ENCODE measurements at regions not wholly inside any gene's neighbourhood (a gene's known extent, or its start where the extent isn't known, plus 50 kb on each side); places are given as distances from the start of the nearest gene placed in this dataset.
A peak's percentile ranks its signal among the peaks of the same experiment; 100 is the strongest.

DNA sequence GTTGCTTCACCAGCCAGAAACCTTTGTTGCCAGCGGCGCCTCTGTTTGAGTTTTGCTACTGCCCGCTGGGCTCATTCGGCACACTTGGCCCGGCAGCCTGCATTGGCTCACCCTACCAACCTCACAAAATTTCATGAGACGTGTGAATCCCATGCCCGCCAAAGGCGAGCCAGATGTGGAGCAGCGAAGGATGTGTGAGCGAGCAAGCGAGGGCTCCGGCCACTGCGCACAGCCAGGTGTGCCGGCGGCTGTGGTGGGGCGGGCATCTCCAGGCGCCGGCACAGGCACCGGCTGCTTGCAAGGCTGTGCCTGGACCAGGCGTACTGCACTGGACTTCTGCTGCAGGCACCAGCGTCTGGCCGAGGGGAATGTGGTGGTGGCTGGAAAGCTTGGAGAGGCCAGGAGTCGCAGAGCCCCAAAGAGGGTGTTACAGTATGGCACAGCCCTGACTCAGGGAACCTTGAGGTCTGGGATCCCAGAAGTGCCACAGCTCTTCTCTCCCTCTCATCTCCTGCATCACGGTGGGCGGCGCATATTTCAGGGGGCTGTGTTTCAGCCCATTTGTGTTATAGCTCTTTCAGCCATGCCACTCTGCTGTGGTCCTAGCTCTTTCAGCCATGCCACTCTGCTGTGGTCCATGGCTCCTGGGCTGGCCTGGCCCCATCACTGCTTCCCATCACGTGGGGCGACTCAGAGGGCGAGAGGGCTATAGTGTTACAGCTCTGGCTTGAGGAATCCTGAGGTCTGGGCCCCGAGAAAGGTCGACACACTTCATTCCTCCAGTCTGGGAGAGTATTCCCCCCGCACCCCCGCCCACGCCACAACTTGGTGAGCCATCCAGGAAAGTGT, 592.0 kb upstream of the SLITRK5 start:
- H3K4me3 Mint-ChIP-seq: no peak overlapping the region
- H3K4me1 Mint-ChIP-seq: no peaks in the 10 kb centered on the region
- H3K9me3 Mint-ChIP-seq: peaks cover 2% of the 10 kb centered on the region
- H3K27ac Mint-ChIP-seq: no peak overlapping the region
- H3K4me3 ChIP-seq (ENCODE audit: low read length): no peak overlapping the region
- H3K36me3 ChIP-seq (ENCODE audit: control insufficient read depth, insufficient read depth, low read length): no peaks in the 10 kb centered on the region
- H3K27me3 ChIP-seq (ENCODE audit: control insufficient read depth, insufficient read depth, low read length, poor library complexity, severe bottlenecking): no peaks in the 10 kb centered on the region
- no peaks in the 10 kb centered on the region for H3K36me3 Mint-ChIP-seq (ENCODE audit: low read depth)
- H3K9me3 ChIP-seq (ENCODE audit: control insufficient read depth, low read length): no peaks in the 10 kb centered on the region
- H3K4me1 ChIP-seq (ENCODE audit: control insufficient read depth, insufficient read depth, low read length): no peaks in the 10 kb centered on the region
- no peak overlapping the region for H3K9ac ChIP-seq (ENCODE audit: extremely low read depth, low read length, poor library complexity, severe bottlenecking)
- 95 to 98% methylated on average over 22 to 34 of the region's 34 CpGs for WGBS, 2 experiments (ENCODE audit: insufficient coverage in 1 of 2, insufficient read length in 1 of 2)
- TF ChIP-seq CTCF (conservative IDR thresholded peaks at IDR 0.05): no peak
- DNase-seq: no peak
- H3K27ac ChIP-seq (ENCODE audit: low read depth, low read length): no peak overlapping the region
- no peaks in the 10 kb centered on the region for H3K27me3 Mint-ChIP-seq (ENCODE audit: insufficient read depth)

GRCh38 chr13:87080100-87080779, 590.9 kb upstream of the SLITRK5 start:
- H3K4me3 Mint-ChIP-seq: no peak overlapping the region
- peaks cover 4% of the 10 kb centered on the region for H3K4me1 Mint-ChIP-seq
- peaks cover 2% of the 10 kb centered on the region for H3K9me3 Mint-ChIP-seq
- Histone ChIP-seq H3K4me3 (ENCODE audit: low read length) (no peak overlapping the region), H3K9ac (ENCODE audit: extremely low read depth, low read length, poor library complexity, severe bottlenecking) (no peak overlapping the region), H3K36me3 (ENCODE audit: control insufficient read depth, insufficient read depth, low read length) (no peaks in the 10 kb centered on the region), H3K9me3 (ENCODE audit: control insufficient read depth, low read length) (no peaks in the 10 kb centered on the region), H3K27ac (ENCODE audit: low read depth, low read length) (no peak overlapping the region), H3K27me3 (ENCODE audit: control insufficient read depth, insufficient read depth, low read length, poor library complexity, severe bottlenecking) (no peaks in the 10 kb centered on the region), H3K4me1 (ENCODE audit: control insufficient read depth, insufficient read depth, low read length) (no peaks in the 10 kb centered on the region)
- no peak for TF ChIP-seq CTCF (conservative IDR thresholded peaks at IDR 0.05)
- WGBS, 2 experiments (ENCODE audit: insufficient coverage in 1 of 2, insufficient read length in 1 of 2): 95 to 98% methylated on average over 21 to 27 of the region's 27 CpGs
- H3K36me3 Mint-ChIP-seq (ENCODE audit: low read depth): no peaks in the 10 kb centered on the region
- H3K27me3 Mint-ChIP-seq (ENCODE audit: insufficient read depth): no peaks in the 10 kb centered on the region
- no peak overlapping the region for H3K27ac Mint-ChIP-seq
- DNase-seq: no peak

DNA sequence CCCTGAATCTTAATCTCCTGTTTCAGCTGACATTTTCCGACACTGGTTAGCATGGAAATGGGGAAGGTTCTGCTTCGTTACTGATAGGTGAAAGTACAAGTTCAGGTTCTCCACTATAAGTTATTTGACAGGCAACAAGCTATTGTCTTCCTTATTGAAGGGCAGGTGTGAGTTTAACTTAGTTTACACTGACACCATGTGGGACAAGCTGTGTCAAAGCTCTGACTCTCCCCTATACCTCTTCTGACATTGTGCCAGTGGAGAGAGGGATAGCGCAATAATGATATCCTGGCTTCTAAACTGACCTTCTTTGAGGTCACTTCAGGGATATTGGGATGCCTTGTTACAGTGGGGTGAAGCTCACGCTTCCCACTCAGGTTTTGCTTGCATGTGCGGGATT, 587.0 kb upstream of the SLITRK5 start:
- DNase-seq: no peak
- 90 to 93% methylated on average over 2 to 5 of the region's 5 CpGs for WGBS, 2 experiments (ENCODE audit: insufficient coverage in 1 of 2, insufficient read length in 1 of 2)
- peaks cover 7% of the 10 kb centered on the region for H3K4me1 Mint-ChIP-seq
- Histone ChIP-seq H3K4me3 (ENCODE audit: low read length) (no peak overlapping the region), H3K9ac (ENCODE audit: extremely low read depth, low read length, poor library complexity, severe bottlenecking) (no peak overlapping the region), H3K9me3 (ENCODE audit: control insufficient read depth, low read length) (no peaks in the 10 kb centered on the region), H3K36me3 (ENCODE audit: control insufficient read depth, insufficient read depth, low read length) (no peaks in the 10 kb centered on the region), H3K27me3 (ENCODE audit: control insufficient read depth, insufficient read depth, low read length, poor library complexity, severe bottlenecking) (no peaks in the 10 kb centered on the region), H3K27ac (ENCODE audit: low read depth, low read length) (no peak overlapping the region), H3K4me1 (ENCODE audit: control insufficient read depth, insufficient read depth, low read length) (no peaks in the 10 kb centered on the region)
- TF ChIP-seq CTCF (conservative IDR thresholded peaks at IDR 0.05): peak; percentile 32
- no peaks in the 10 kb centered on the region for H3K36me3 Mint-ChIP-seq (ENCODE audit: low read depth)
- no peak overlapping the region for H3K4me3 Mint-ChIP-seq
- H3K27ac Mint-ChIP-seq: peak overlapping the region; percentile 3
- no peaks in the 10 kb centered on the region for H3K27me3 Mint-ChIP-seq (ENCODE audit: insufficient read depth)
- H3K9me3 Mint-ChIP-seq: peaks cover 2% of the 10 kb centered on the region

Data from endodermal cell (in vitro differentiated cells).